ENCODE measurements at regions not wholly inside any gene's neighbourhood (a gene's known extent, or its start where the extent isn't known, plus 50 kb on each side); places are given as distances from the start of the nearest gene placed in this dataset.

- no peak for TF ChIP-seq CTCF (IDR thresholded peaks at IDR 0.05)
- TF ChIP-seq POLR2A (IDR thresholded peaks at IDR 0.05) = no peak
- H3K9me3 ChIP-seq = peaks cover 0 to 11% (median 0%) of the 10 kb centered on the region in 12 donors
- H3K27ac ChIP-seq = no peak overlapping the region
- peaks cover 0 to 15% (median 0%) of the 10 kb centered on the region in 12 donors for H3K4me1 ChIP-seq
- H3K4me3 ChIP-seq = no peak overlapping the region
- no peaks in the 10 kb centered on the region for H3K27me3 ChIP-seq
- no peaks in the 10 kb centered on the region for H3K36me3 ChIP-seq
- intact Hi-C loops (cut with DNase I) = loop anchor here in 2 of 10 donors (10.0 kb wide), 1 partner anchor 1216 kb away; no protein-coding TSS in a partner anchor
- ATAC-seq = no peak
- DNase-seq = no peak
Measured at GRCh38 chr12:92601176-92601575, 101.6 kb upstream of the PLEKHG7 start.

- no peaks in the 10 kb centered on the region for H3K27me3 ChIP-seq
- intact Hi-C loops (cut with DNase I) = loop anchor here in 2 of 10 donors (10.0 kb wide), 1 partner anchor 1215 kb away; no protein-coding TSS in a partner anchor
- no peak for DNase-seq
- 93 to 100% (median 99%) methylated on average over 1 of the region's 1 CpG for WGBS, 4 donors
- ATAC-seq = no peak
- H3K9me3 ChIP-seq = peaks cover 0 to 11% (median 0%) of the 10 kb centered on the region in 12 donors
- no peak overlapping the region for H3K4me3 ChIP-seq
- no peak overlapping the region for H3K27ac ChIP-seq
- H3K36me3 ChIP-seq = no peaks in the 10 kb centered on the region
- H3K4me1 ChIP-seq = peaks cover 0 to 10% (median 0%) of the 10 kb centered on the region in 12 donors
- TF ChIP-seq CTCF (IDR thresholded peaks at IDR 0.05) = no peak
- no peak for TF ChIP-seq POLR2A (IDR thresholded peaks at IDR 0.05)
Measured at GRCh38 chr12:92600052-92600451, 102.7 kb upstream of the PLEKHG7 start.

GRCh38 chr12:92597997-92598396 is 104.8 kb upstream of the PLEKHG7 start:
- intact Hi-C loops (cut with DNase I) = no loop called here
- Histone ChIP-seq H3K4me3 (no peak overlapping the region), H3K36me3 (no peaks in the 10 kb centered on the region), H3K27ac (no peak overlapping the region), H3K9me3 (peaks cover 0 to 11% (median 0%) of the 10 kb centered on the region in 12 donors), H3K4me1 (peaks cover 0 to 18% (median 0%) of the 10 kb centered on the region in 12 donors), H3K27me3 (no peaks in the 10 kb centered on the region)
- no peak for ATAC-seq
- TF ChIP-seq POLR2A (IDR thresholded peaks at IDR 0.05) = no peak
- DNase-seq = no peak
- WGBS, 4 donors = 47 to 80% (median 63%) methylated on average over 1 of the region's 1 CpG

- ATAC-seq = no peak
- WGBS, 4 donors = 47 to 93% (median 49%) methylated on average over 2 of the region's 2 CpGs
- H3K27ac ChIP-seq = no peak overlapping the region
- no peak for DNase-seq
- H3K36me3 ChIP-seq = no peaks in the 10 kb centered on the region
- H3K4me1 ChIP-seq = peaks cover 0 to 22% (median 0%) of the 10 kb centered on the region in 12 donors
- H3K9me3 ChIP-seq = peaks cover 0 to 11% (median 0%) of the 10 kb centered on the region in 12 donors
- intact Hi-C loops (cut with DNase I) = no loop called here
- no peak overlapping the region for H3K4me3 ChIP-seq
- no peaks in the 10 kb centered on the region for H3K27me3 ChIP-seq
- TF ChIP-seq POLR2A (IDR thresholded peaks at IDR 0.05) (no peak), CTCF (IDR thresholded peaks at IDR 0.05) (no peak)
Measured at GRCh38 chr12:92597118-92597517, 105.7 kb upstream of the PLEKHG7 start.

- H3K27ac ChIP-seq = no peak overlapping the region
- H3K9me3 ChIP-seq = peaks cover 0 to 11% (median 0%) of the 10 kb centered on the region in 12 donors
- no peak overlapping the region for H3K4me3 ChIP-seq
- ATAC-seq (no peak), DNase-seq (no peak)
- peaks cover 0 to 22% (median 0%) of the 10 kb centered on the region in 12 donors for H3K4me1 ChIP-seq
- TF ChIP-seq CTCF (IDR thresholded peaks at IDR 0.05) (no peak), POLR2A (IDR thresholded peaks at IDR 0.05) (no peak)
- no peaks in the 10 kb centered on the region for H3K36me3 ChIP-seq
- 69 to 72% (median 71%) methylated on average over 7 of the region's 7 CpGs for WGBS, 4 donors
- H3K27me3 ChIP-seq = no peaks in the 10 kb centered on the region
- intact Hi-C loops (cut with DNase I) = no loop called here
Measured at GRCh38 chr12:92596383-92596782, 106.4 kb upstream of the PLEKHG7 start.

All from heart left ventricle (tissue), 16 donors.